A673 (cell line): ENCODE measurements at regions not wholly inside any gene's neighbourhood (a gene's known extent, or its start where the extent isn't known, plus 50 kb on each side); places are given as distances from the start of the nearest gene placed in this dataset.

Experiments used
- BruUV-seq: library from RNA; stranded (reverse); fragments of 400-500 nt; replicated peaks from 2 replicates; lab custom pipeline; 2021; lab: Mats Ljungman, UMichigan
- CTCF ChIA-PET: fragments of 300-600 bp; sonication (Branson Sonifier 250); formaldehyde crosslinking; loops from one replicate; lab custom pipeline; 2022; ENCODE audit warnings: antibody characterized with exemption; lab: Charles Lee
- POLR2A ChIA-PET: fragments of 300-600 bp; sonication (Branson Sonifier 250); formaldehyde crosslinking; loops from one replicate; lab custom pipeline; 2022; ENCODE audit warnings: antibody characterized with exemption; ENCODE audit not compliant: low non-redundant PET; lab: Charles Lee
- DNase-seq: peaks from one replicate; pipeline ENCODE4 v3.0.0-alpha.2; 2015; ENCODE audit warnings: low spot score
- H3K27ac ChIP-seq: fragments of 200-600 bp; sonication (generic); 2 replicates; pipeline ENCODE4 v1.5.1; 2016; ENCODE audit warnings: mixed run types, low read depth, mild to moderate bottlenecking, mixed read lengths, antibody characterized with exemption, low read length; ENCODE audit not compliant: poor library complexity, severe bottlenecking
- H3K27me3 ChIP-seq: fragments of 200-600 bp; sonication (generic); replicated peaks from 2 replicates; pipeline ENCODE4 v1.6.1; 2017; ENCODE audit warnings: mixed run types, low read depth, mild to moderate bottlenecking, mixed read lengths, antibody characterized with exemption, low read length; ENCODE audit not compliant: insufficient read depth, poor library complexity
- H3K36me3 ChIP-seq: fragments of 200-600 bp; sonication (generic); 2 replicates; pipeline ENCODE4 v1.6.1; 2016; ENCODE audit warnings: mixed run types, mild to moderate bottlenecking, mixed read lengths, antibody characterized with exemption, low read length; ENCODE audit not compliant: insufficient read depth, poor library complexity, severe bottlenecking
- H3K4me1 ChIP-seq: fragments of 200-600 bp; sonication (generic); 2 replicates; pipeline ENCODE4 v1.6.1; 2017; ENCODE audit warnings: mixed run types, mild to moderate bottlenecking, mixed read lengths, antibody characterized with exemption, low read length; ENCODE audit not compliant: insufficient read depth, poor library complexity, severe bottlenecking
- H3K4me3 ChIP-seq: fragments of 200-600 bp; sonication (generic); 2 replicates; pipeline ENCODE4 v1.5.1; 2016; ENCODE audit warnings: low read depth, mixed run types, mild to moderate bottlenecking, mixed read lengths, low read length; ENCODE audit not compliant: poor library complexity, severe bottlenecking
- H3K9me3 ChIP-seq: fragments of 200-600 bp; sonication (generic); 2 replicates; pipeline ENCODE4 v1.6.1; 2016; ENCODE audit warnings: mixed run types, low read depth, mild to moderate bottlenecking, mixed read lengths, antibody characterized with exemption, low read length; ENCODE audit not compliant: poor library complexity, severe bottlenecking
- CTCF ChIP-seq: fragments of 300-800, 200-600 bp; sonication (generic); conservative IDR thresholded peaks from 2 replicates; pipeline ENCODE4 v1.5.1; 2017; ENCODE audit warnings: low read depth, mild to moderate bottlenecking, antibody characterized with exemption, low read length, moderate library complexity, mixed read lengths
- EZH2 ChIP-seq: fragments of 200-600 bp; sonication (generic); IDR thresholded peaks from 2 replicates; pipeline ENCODE4 v1.6.1; 2017; ENCODE audit warnings: borderline replicate concordance, low read depth, mild to moderate bottlenecking, mixed read lengths, antibody characterized with exemption, low read length; ENCODE audit not compliant: poor library complexity, severe bottlenecking
- intact Hi-C: fragments of 100-400 bp; cut with micrococcal nuclease; formaldehyde crosslinking; loops from one replicate; pipeline ENCODE4 v1.10.0; 2022; ENCODE audit not compliant: unreplicated experiment

GRCh38 chrX:68989456-68989855 is 160.6 kb downstream of the EFNB1 start:
- TF ChIP-seq CTCF (no peak), EZH2 (no peak)
- ChIA-PET CTCF (no interaction called here), POLR2A (no interaction called here)
- BruUV-seq: no TSS peak
- intact Hi-C loops: no loop called here
- no peaks in the 10 kb centered on the region for H3K36me3 ChIP-seq
- H3K4me1 ChIP-seq: no peaks in the 10 kb centered on the region
- H3K9me3 ChIP-seq: no peaks in the 10 kb centered on the region
- no peak for DNase-seq
- no peaks in the 10 kb centered on the region for H3K27me3 ChIP-seq
- no peak overlapping the region for H3K27ac ChIP-seq
- H3K4me3 ChIP-seq: no peak overlapping the region

- intact Hi-C loops: no loop called here
- TF ChIP-seq EZH2 (no peak), CTCF (no peak)
- Histone ChIP-seq H3K9me3 (no peaks in the 10 kb centered on the region), H3K27ac (no peak overlapping the region), H3K27me3 (no peaks in the 10 kb centered on the region), H3K36me3 (no peaks in the 10 kb centered on the region), H3K4me1 (no peaks in the 10 kb centered on the region), H3K4me3 (no peak overlapping the region)
- no TSS peak for BruUV-seq
- ChIA-PET CTCF (no interaction called here), POLR2A (no interaction called here)
- no peak for DNase-seq
These were observed 160.0 kb downstream of the EFNB1 start for GRCh38 chrX:68988865-68989264.

- intact Hi-C loops: no loop called here
- Histone ChIP-seq H3K36me3 (no peaks in the 10 kb centered on the region), H3K4me1 (no peaks in the 10 kb centered on the region), H3K4me3 (no peak overlapping the region), H3K27me3 (no peaks in the 10 kb centered on the region), H3K9me3 (no peaks in the 10 kb centered on the region), H3K27ac (no peak overlapping the region)
- no TSS peak for BruUV-seq
- CTCF ChIA-PET: no interaction called here
- TF ChIP-seq CTCF: no peak
- no peak for TF ChIP-seq EZH2
- no peak for DNase-seq
- POLR2A ChIA-PET: no interaction called here
These were observed 156.4 kb downstream of the EFNB1 start for GRCh38 chrX:68985135-68985755.
